Tibial nerve (tissue), 4 donors: ENCODE measurements at regions not wholly inside any gene's neighbourhood (a gene's known extent, or its start where the extent isn't known, plus 50 kb on each side); places are given as distances from the start of the nearest gene placed in this dataset.
"Not testable (repeated sequence)": the region's sequence is repeated elsewhere in the genome, so short reads cannot be mapped to it uniquely, and the experiment has no call there.

Experiments used
- DNase-seq, 2 donors: peaks; one replicate each; pipeline ENCODE4 v3.0.0-alpha.2; 2019; ENCODE audit warnings: low spot score in 2 of 2
- H3K27ac ChIP-seq, 4 donors: fragments of 200-600 bp; sonication (generic) in 3 of 4; one replicate each; pipeline ENCODE4 v1.5.1; 2017 to 2019; ENCODE audit warnings: mild to moderate bottlenecking in 1 of 4
- H3K27me3 ChIP-seq, 2 donors: fragments of 200-600 bp; sonication (generic) in 1 of 2; one replicate each; pipeline versions ENCODE4 v1.5.1 to v1.6.0; 2017 to 2019
- H3K36me3 ChIP-seq, 3 donors: fragments of 200-600 bp; sonication (generic); one replicate each; pipeline ENCODE4 v1.5.1; 2018 to 2019
- H3K4me1 ChIP-seq, 4 donors: fragments of 200-600 bp; sonication (generic) in 3 of 4; one replicate each; pipeline ENCODE4 v1.5.1; 2017 to 2019
- H3K4me3 ChIP-seq, 4 donors: fragments of 200-600 bp; sonication (generic) in 3 of 4; one replicate each; pipeline ENCODE4 v1.5.1; 2017 to 2019; ENCODE audit warnings: mild to moderate bottlenecking in 1 of 4, moderate library complexity in 1 of 4
- H3K9me3 ChIP-seq, 4 donors: fragments of 200-600 bp; sonication (generic) in 3 of 4; one replicate each; pipeline ENCODE4 v1.5.1; 2017 to 2019
- EP300 ChIP-seq, 2 donors: sonication (generic); formaldehyde crosslinking; IDR thresholded peaks; one replicate each; pipeline ENCODE4 v1.6.1; 2017; ENCODE audit warnings: antibody characterized with exemption in 2 of 2, mild to moderate bottlenecking in 1 of 2
- POLR2A ChIP-seq, 2 donors: fragments of 450-650 bp; IDR thresholded peaks; one replicate each; pipeline ENCODE4 v1.6.1; 2017; ENCODE audit warnings: antibody characterized with exemption in 2 of 2, mild to moderate bottlenecking in 2 of 2, moderate library complexity in 2 of 2
- WGBS, 2 donors: methylation state at CpG; one replicate each; pipeline ENCODE4 v1.1.5; 2018; 5-methylcytosine and 5-hydroxymethylcytosine counted together
- TF ChIP-seq, protein P1 (sequence below), 5 experiments: fragments of 200-600 bp in 3 of 5; fragments of 450-650 bp in 2 of 5; sonication (generic) in 3 of 5; IDR thresholded peaks; one replicate each; pipeline ENCODE4 v1.5.1; 2016 to 2019; ENCODE audit warnings: antibody characterized with exemption in 5 of 5, mild to moderate bottlenecking in 3 of 5, moderate library complexity in 2 of 5

DNA sequence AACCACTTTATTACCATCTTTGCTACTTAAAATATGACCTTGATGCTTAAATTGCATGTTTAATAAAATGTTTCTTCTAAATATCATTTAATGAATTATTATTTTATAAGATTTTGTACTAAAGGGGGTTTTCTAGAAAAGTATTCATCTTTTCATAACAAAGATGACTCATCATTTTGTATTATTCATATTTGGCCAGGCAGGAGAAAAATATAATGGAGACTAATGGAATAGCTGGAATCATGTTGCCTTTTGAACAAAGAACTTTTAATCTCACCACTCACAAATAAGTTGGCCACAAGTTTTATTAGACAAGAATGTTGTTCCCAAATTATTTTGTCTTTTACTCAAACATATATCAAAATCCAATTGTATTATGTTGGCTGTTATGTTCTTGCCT, 882.4 kb downstream of the DSC3 start:
- Histone ChIP-seq H3K27me3 (no peaks in the 10 kb centered on the region), H3K4me1 (no peaks in the 10 kb centered on the region), H3K27ac (no peak overlapping the region), H3K36me3 (no peaks in the 10 kb centered on the region), H3K4me3 (no peak overlapping the region), H3K9me3 (no peaks in the 10 kb centered on the region)
- DNase-seq, result no peak
- TF ChIP-seq EP300 (IDR thresholded peaks at IDR 0.05) (no peak), POLR2A (IDR thresholded peaks at IDR 0.05) (no peak)
- TF ChIP-seq, protein P1, sequence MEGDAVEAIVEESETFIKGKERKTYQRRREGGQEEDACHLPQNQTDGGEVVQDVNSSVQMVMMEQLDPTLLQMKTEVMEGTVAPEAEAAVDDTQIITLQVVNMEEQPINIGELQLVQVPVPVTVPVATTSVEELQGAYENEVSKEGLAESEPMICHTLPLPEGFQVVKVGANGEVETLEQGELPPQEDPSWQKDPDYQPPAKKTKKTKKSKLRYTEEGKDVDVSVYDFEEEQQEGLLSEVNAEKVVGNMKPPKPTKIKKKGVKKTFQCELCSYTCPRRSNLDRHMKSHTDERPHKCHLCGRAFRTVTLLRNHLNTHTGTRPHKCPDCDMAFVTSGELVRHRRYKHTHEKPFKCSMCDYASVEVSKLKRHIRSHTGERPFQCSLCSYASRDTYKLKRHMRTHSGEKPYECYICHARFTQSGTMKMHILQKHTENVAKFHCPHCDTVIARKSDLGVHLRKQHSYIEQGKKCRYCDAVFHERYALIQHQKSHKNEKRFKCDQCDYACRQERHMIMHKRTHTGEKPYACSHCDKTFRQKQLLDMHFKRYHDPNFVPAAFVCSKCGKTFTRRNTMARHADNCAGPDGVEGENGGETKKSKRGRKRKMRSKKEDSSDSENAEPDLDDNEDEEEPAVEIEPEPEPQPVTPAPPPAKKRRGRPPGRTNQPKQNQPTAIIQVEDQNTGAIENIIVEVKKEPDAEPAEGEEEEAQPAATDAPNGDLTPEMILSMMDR (IDR thresholded peaks at IDR 0.05), result no peak

DNA sequence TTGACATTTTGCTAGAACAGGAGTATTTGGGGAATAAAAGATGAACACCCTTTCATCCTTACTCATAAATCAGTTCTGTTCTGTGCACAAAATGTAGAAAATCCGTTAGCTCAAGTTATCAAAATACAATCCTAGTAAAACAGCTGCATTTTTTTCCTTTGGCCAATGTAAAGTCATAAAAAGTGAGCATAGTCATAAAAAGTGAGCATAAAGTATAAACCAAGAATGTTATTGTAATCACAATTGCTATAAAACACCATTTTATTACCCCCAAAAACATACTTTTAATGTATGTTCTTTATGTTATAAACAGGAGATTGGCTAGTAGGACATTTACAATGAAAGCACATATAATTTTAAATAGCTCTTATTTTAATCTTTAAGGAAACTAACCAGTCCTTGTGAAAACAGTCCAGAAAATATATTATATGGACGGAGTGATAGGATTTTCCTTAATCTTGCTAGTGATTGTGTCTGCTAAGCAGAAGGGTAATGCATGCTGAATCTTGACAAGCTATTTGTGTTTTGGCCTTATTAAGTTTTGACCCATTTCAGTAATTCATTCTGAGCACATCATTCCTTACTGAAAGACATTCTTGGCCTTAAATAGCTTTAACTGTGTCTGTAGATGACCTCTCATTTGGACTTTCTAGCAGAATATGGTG, 891.8 kb downstream of the DSC3 start:
- H3K36me3 ChIP-seq, result no peaks in the 10 kb centered on the region
- WGBS, 2 donors, result 49 to 58% methylated on average over 2 of the region's 2 CpGs
- no peaks in the 10 kb centered on the region for H3K9me3 ChIP-seq
- H3K4me1 ChIP-seq, result no peaks in the 10 kb centered on the region
- TF ChIP-seq POLR2A (IDR thresholded peaks at IDR 0.05) (no peak), EP300 (IDR thresholded peaks at IDR 0.05) (no peak)
- TF ChIP-seq, protein P1 (IDR thresholded peaks at IDR 0.05), result no peak
- H3K27ac ChIP-seq, result no peak overlapping the region
- DNase-seq, result no peak
- H3K4me3 ChIP-seq, result no peak overlapping the region
- H3K27me3 ChIP-seq, result no peaks in the 10 kb centered on the region

DNA sequence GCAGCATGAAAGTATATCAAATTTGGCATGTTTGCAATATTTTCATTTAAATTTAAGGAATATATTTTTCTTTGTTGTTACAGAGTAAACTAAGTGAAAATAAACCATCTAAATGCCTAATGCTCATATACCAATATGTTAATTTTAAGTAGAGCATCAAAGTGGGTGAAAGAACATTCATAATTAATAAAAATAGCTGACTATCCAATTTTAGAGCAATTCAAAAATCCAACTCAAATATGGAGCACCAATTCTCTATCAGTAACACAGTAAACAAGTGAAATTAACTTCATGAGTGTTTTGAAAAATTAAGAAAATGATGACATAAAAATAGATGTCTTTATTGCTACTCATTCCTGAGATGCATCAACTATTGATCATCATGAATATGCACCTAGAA, 893.0 kb downstream of the DSC3 start:
- Histone ChIP-seq H3K9me3 (no peaks in the 10 kb centered on the region), H3K4me1 (no peaks in the 10 kb centered on the region), H3K27me3 (no peaks in the 10 kb centered on the region), H3K27ac (no peak overlapping the region), H3K36me3 (no peaks in the 10 kb centered on the region), H3K4me3 (no peak overlapping the region)
- no peak for DNase-seq
- TF ChIP-seq, protein P1 (IDR thresholded peaks at IDR 0.05), result no peak
- no peak for TF ChIP-seq POLR2A (IDR thresholded peaks at IDR 0.05)
- TF ChIP-seq EP300 (IDR thresholded peaks at IDR 0.05), result no peak

DNA sequence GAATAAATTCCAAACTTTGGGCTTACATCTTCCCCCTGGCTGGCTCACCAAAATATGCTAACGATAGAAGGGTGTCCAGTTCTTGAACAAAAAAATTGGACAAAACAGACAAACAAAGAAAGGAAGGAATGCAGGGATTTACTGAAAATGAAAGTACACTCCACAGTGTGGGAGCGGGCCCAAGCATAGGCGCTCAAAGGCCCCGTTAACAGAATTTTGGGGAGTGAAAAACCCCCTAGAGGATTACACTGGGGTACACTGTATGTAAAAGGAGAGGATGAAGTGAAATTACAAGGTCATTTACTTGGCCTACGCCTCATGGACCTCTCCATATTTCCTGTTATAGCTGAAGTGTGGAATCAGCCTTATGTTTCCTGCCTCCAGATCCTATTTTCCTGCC, 899.7 kb downstream of the DSC3 start:
- Histone ChIP-seq H3K27me3 (no peaks in the 10 kb centered on the region), H3K36me3 (no peaks in the 10 kb centered on the region), H3K9me3 (peaks cover 0 to 6% (median 2%) of the 10 kb centered on the region in 4 donors), H3K27ac (no peak overlapping the region), H3K4me3 (no peak overlapping the region), H3K4me1 (no peaks in the 10 kb centered on the region)
- no peak for DNase-seq
- WGBS, 2 donors, result 73 to 91% methylated on average over 5 of the region's 5 CpGs
- TF ChIP-seq, protein P1 (IDR thresholded peaks at IDR 0.05), result no peak
- TF ChIP-seq EP300 (IDR thresholded peaks at IDR 0.05), result no peak
- no peak for TF ChIP-seq POLR2A (IDR thresholded peaks at IDR 0.05)

DNA sequence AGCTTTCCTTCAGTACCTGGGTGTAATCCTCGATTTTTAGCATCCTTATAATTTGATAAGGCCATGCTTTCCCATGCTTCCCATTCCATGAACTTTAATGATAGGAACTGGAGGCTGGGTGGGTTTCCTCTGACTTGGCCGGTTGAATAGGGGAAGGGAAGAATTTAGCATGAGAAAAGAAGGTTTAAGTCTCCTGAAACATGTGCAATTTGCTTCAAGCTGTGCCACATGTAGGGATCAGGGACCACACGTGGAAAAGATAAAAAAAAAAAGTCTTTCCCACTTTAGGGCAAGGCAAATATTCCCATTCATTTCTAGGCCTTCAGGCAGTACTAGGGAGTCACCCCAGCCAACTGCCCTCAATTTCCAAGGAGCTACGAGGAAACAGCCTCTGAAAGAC, 900.3 kb downstream of the DSC3 start:
- WGBS, 2 donors, result 43 to 50% methylated on average over 4 of the region's 4 CpGs
- H3K27me3 ChIP-seq, result no peaks in the 10 kb centered on the region
- TF ChIP-seq EP300 (IDR thresholded peaks at IDR 0.05), result no peak
- no peak for TF ChIP-seq POLR2A (IDR thresholded peaks at IDR 0.05)
- TF ChIP-seq, protein P1 (IDR thresholded peaks at IDR 0.05), result no peak
- peaks cover 0 to 6% (median 2%) of the 10 kb centered on the region in 4 donors for H3K9me3 ChIP-seq
- no peaks in the 10 kb centered on the region for H3K4me1 ChIP-seq
- no peak overlapping the region for H3K4me3 ChIP-seq
- no peak overlapping the region for H3K27ac ChIP-seq
- DNase-seq, result no peak
- H3K36me3 ChIP-seq, result no peaks in the 10 kb centered on the region

DNA sequence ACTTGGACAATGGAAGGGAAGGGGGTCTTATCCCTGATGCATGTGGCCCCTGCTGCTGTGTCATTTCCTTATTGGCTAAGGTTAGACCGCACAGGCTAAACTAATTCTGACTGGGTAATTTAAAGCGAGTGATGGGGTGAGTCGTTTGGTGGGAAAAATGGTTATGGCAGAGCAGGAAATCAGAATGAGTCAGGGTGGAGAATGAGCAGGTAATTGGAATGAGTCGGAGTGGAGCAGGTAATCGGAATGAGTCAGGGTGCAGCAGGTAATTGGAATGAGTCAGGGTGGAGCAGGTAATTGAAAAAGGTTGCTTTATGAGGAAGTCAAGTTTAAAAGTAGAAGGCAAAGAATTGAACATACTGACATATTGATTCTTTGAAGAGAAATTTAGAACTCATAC, 901.0 kb downstream of the DSC3 start:
- not testable (repeated sequence) for H3K27me3 ChIP-seq, H3K36me3 ChIP-seq, H3K4me3 ChIP-seq, H3K4me1 ChIP-seq, DNase-seq, H3K9me3 ChIP-seq, H3K27ac ChIP-seq
- 95 to 97% methylated on average over 5 of the region's 5 CpGs for whole genome bisulfite sequencing, 2 donors
